Lower lobe of right lung (tissue), 2 donors: ENCODE measurements at regions not wholly inside any gene's neighbourhood (a gene's known extent, or its start where the extent isn't known, plus 50 kb on each side); places are given as distances from the start of the nearest gene placed in this dataset.
"Not testable (repeated sequence)": the region's sequence is repeated elsewhere in the genome, so short reads cannot be mapped to it uniquely, and the experiment has no call there.

Source experiments
- ATAC-seq, 2 donors: fragments of 200-7000 bp; cut with Tn5 transposase; one replicate each; pipeline ENCODE4 v1.9.1; 2020 to 2022; ENCODE audit warnings: mild to moderate bottlenecking in 2 of 2, moderate library complexity in 2 of 2
- DNase-seq: peaks from one replicate; pipeline ENCODE4 v3.0.0-alpha.2; 2020
- H3K27ac ChIP-seq: fragments of 200-600 bp; one replicate; pipeline ENCODE4 v1.8.0; 2022
- H3K27me3 ChIP-seq: fragments of 200-600 bp; one replicate; pipeline ENCODE4 v1.8.0; 2022; ENCODE audit warnings: low read depth
- H3K36me3 ChIP-seq: fragments of 200-600 bp; one replicate; pipeline ENCODE4 v1.8.0; 2022; ENCODE audit warnings: mild to moderate bottlenecking
- H3K4me1 ChIP-seq: fragments of 200-600 bp; one replicate; pipeline ENCODE4 v1.8.0; 2022
- H3K4me3 ChIP-seq: fragments of 200-600 bp; one replicate; pipeline ENCODE4 v1.8.0; 2022; ENCODE audit warnings: mild to moderate bottlenecking
- H3K9me3 ChIP-seq: fragments of 200-600 bp; one replicate; pipeline ENCODE4 v1.8.0; 2022
- intact Hi-C: fragments of 100-400 bp; cut with DNase I; formaldehyde crosslinking; loops from one replicate; pipeline ENCODE4 v1.11.0; 2022
- TF ChIP-seq, protein P1 (sequence below): fragments of 200-600 bp; IDR thresholded peaks from one replicate; pipeline ENCODE4 v1.8.0; 2022; ENCODE audit warnings: antibody characterized with exemption, mild to moderate bottlenecking
- donor health status: DM: no; HTN: yes; CAD: no; lungs with severe emphysema.

DNA sequence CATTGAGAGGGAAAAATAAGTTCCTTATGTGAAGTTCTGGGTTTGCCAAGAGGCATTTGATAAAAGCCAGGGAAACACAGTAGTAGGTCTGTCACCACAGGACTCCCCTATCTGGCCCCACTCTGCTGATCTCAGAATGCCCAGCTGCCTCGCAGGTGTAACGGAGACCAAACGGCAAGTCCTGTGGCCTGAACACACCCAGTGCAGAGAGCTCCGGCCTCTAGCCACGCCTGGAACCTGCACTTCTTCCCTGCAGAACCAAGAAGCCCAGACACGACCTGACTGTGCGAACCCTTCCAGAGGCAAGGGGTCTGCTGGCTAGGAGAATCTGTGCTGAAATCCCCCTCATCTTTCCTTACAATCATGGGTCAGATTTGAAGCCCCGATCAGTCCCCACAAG, 432.8 kb upstream of the B3GAT1 start:
- Histone ChIP-seq H3K36me3 (no peaks in the 10 kb centered on the region), H3K4me1 (no peaks in the 10 kb centered on the region), H3K27me3 (peaks cover 14% of the 10 kb centered on the region), H3K27ac (no peak overlapping the region), H3K9me3 (no peaks in the 10 kb centered on the region), H3K4me3 (no peak overlapping the region)
- intact Hi-C loops: no loop called here
- DNase-seq: no peak
- ATAC-seq: no peak
- TF ChIP-seq, protein P1, sequence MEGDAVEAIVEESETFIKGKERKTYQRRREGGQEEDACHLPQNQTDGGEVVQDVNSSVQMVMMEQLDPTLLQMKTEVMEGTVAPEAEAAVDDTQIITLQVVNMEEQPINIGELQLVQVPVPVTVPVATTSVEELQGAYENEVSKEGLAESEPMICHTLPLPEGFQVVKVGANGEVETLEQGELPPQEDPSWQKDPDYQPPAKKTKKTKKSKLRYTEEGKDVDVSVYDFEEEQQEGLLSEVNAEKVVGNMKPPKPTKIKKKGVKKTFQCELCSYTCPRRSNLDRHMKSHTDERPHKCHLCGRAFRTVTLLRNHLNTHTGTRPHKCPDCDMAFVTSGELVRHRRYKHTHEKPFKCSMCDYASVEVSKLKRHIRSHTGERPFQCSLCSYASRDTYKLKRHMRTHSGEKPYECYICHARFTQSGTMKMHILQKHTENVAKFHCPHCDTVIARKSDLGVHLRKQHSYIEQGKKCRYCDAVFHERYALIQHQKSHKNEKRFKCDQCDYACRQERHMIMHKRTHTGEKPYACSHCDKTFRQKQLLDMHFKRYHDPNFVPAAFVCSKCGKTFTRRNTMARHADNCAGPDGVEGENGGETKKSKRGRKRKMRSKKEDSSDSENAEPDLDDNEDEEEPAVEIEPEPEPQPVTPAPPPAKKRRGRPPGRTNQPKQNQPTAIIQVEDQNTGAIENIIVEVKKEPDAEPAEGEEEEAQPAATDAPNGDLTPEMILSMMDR: no peak

DNA sequence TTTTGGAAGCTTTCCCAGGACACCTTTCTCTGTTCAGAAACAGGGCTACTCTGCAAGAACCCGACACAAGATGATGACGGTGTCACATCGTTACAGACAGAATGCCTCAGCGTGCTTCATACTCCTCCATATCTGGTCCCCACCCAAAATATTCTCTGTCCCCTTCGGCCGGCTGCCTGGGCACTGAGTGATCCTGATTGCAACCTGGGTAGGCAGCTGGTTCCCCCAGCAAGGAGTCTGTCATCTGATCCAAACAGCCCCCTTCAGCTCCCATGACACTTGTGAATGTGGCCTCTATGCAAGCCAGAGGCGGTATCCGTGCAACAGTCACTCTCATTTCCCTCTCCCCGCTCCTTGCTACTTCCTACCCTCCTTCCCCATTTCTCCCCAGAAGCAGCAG, 431.7 kb upstream of the B3GAT1 start:
- H3K9me3 ChIP-seq: no peaks in the 10 kb centered on the region
- TF ChIP-seq, protein P1: no peak
- H3K27me3 ChIP-seq: peaks cover 14% of the 10 kb centered on the region
- intact Hi-C loops: no loop called here
- H3K4me3 ChIP-seq: no peak overlapping the region
- ATAC-seq: no peak
- no peak for DNase-seq
- no peaks in the 10 kb centered on the region for H3K4me1 ChIP-seq
- H3K27ac ChIP-seq: no peak overlapping the region
- no peaks in the 10 kb centered on the region for H3K36me3 ChIP-seq

DNA sequence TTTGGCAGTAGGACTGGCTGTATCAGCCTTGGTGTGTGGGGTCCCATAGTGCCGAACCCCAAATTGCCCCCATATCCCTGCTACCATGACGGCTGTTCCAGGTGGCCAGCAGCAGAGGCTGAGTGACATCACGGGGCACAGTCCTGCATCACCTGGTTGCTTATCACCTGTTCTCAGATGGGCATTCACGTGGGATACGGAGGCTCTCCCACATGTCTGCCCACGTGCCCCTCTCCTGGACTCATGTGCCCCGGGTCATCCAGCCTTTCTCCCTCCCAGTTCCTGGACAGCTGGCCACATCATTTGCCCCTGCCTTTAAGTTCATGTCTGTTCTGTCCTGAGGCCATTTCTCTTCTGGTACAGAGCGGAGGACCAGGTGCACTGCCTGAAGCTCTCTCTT, 431.0 kb upstream of the B3GAT1 start:
- Histone ChIP-seq H3K9me3 (no peaks in the 10 kb centered on the region), H3K27me3 (peaks cover 14% of the 10 kb centered on the region), H3K4me3 (no peak overlapping the region), H3K27ac (no peak overlapping the region), H3K36me3 (no peaks in the 10 kb centered on the region), H3K4me1 (no peaks in the 10 kb centered on the region)
- TF ChIP-seq, protein P1: no peak
- intact Hi-C loops: no loop called here
- DNase-seq: no peak
- no peak for ATAC-seq

DNA sequence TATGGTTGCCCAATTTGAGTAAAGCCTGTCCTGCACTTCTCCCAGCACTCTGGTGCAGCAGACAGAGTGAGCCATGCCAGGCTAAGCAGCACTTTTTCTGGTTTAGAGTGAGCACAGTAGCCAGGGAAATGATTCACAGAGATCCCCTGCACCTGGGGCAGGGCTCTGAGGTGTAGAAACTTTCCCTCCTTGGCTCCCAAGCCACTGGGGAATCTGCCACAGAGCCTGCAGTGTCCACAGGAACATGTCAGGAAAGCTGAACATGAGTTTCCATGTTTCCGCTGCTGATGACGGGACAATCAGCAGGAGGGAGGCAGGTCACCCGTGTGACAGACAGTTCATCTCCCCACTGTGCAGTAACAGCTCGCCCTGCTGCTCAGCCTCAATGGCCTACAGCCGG, 429.9 kb upstream of the B3GAT1 start:
- H3K4me3 ChIP-seq: no peak overlapping the region
- intact Hi-C loops: no loop called here
- TF ChIP-seq, protein P1: no peak
- peaks cover 14% of the 10 kb centered on the region for H3K27me3 ChIP-seq
- H3K27ac ChIP-seq: no peak overlapping the region
- no peaks in the 10 kb centered on the region for H3K36me3 ChIP-seq
- DNase-seq: no peak
- no peak for ATAC-seq
- H3K4me1 ChIP-seq: no peaks in the 10 kb centered on the region
- H3K9me3 ChIP-seq: no peaks in the 10 kb centered on the region

DNA sequence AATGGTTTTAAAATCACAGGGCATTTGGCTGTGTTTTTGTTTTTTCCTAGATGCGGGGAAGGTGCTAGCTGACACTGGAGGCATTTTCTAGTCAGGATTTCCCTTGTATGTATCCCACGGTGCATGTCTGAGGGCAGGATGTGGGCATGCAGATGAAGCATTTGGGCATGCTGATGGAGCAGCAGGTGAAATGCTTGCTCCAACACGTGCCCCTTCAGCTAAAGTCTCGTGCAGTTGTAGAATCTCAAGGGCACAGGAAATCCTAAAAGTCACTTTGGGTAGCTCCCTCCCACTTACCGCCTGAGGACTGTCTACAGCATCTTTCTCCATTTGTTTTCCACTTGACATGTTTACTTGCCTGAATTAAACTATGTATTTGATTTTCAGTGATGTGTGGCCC, 429.4 kb upstream of the B3GAT1 start:
- no peak overlapping the region for H3K4me3 ChIP-seq
- H3K9me3 ChIP-seq: no peaks in the 10 kb centered on the region
- no peak overlapping the region for H3K27ac ChIP-seq
- intact Hi-C loops: no loop called here
- no peak for DNase-seq
- peaks cover 14% of the 10 kb centered on the region for H3K27me3 ChIP-seq
- no peak for ATAC-seq
- TF ChIP-seq, protein P1: no peak
- H3K36me3 ChIP-seq: no peaks in the 10 kb centered on the region
- H3K4me1 ChIP-seq: no peaks in the 10 kb centered on the region

DNA sequence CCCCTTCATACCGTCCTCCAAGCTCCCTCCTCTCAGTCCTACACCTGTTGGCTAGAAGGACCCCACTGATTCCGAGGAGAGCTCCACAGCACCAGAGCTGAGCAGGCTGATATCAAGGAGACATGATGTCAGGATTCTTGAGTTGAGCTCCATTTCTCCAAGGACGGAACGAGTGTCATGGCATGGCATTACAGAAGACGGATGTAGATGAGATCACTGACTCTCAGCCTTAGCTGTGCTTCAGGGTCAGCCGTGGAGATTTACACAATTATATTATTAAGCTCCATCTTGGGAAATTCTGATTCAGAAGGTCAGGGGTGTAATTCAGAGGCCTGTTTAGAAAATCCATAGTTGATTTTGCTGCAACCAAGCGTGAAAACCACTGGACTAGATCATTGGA, 428.9 kb upstream of the B3GAT1 start:
- Histone ChIP-seq H3K27me3 (peaks cover 14% of the 10 kb centered on the region), H3K27ac (no peak overlapping the region), H3K36me3 (no peaks in the 10 kb centered on the region), H3K4me1 (no peaks in the 10 kb centered on the region), H3K9me3 (no peaks in the 10 kb centered on the region), H3K4me3 (no peak overlapping the region)
- TF ChIP-seq, protein P1: no peak
- DNase-seq (no peak), ATAC-seq (no peak)
- intact Hi-C loops: no loop called here

DNA sequence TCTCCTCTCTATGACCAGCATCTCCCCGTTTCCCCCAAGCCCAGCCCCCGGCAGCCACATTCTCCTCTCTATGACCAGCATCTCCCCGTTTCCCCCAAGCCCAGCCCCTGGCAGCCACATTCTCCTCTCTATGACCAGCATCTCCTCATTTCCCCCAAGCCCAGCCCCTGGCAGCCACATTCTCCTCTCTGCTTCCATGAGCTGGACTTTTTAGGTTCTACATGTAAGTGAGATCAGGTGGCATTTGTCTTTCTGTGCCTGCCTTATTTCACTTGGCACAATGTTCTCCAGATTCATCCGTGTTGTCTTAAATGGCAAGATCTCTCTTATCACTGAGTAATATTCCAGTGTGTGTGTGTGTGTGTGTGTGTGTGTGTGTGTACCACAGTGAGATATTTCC, 428.1 kb upstream of the B3GAT1 start:
- DNase-seq, H3K4me3 ChIP-seq, H3K4me1 ChIP-seq, H3K36me3 ChIP-seq, H3K27ac ChIP-seq, H3K9me3 ChIP-seq, intact Hi-C loops, ATAC-seq: not testable (repeated sequence)
- H3K27me3 ChIP-seq: peaks cover 14% of the 10 kb centered on the region
